ENCODE measurements at regions not wholly inside any gene's neighbourhood (a gene's known extent, or its start where the extent isn't known, plus 50 kb on each side); places are given as distances from the start of the nearest gene placed in this dataset.

DNA sequence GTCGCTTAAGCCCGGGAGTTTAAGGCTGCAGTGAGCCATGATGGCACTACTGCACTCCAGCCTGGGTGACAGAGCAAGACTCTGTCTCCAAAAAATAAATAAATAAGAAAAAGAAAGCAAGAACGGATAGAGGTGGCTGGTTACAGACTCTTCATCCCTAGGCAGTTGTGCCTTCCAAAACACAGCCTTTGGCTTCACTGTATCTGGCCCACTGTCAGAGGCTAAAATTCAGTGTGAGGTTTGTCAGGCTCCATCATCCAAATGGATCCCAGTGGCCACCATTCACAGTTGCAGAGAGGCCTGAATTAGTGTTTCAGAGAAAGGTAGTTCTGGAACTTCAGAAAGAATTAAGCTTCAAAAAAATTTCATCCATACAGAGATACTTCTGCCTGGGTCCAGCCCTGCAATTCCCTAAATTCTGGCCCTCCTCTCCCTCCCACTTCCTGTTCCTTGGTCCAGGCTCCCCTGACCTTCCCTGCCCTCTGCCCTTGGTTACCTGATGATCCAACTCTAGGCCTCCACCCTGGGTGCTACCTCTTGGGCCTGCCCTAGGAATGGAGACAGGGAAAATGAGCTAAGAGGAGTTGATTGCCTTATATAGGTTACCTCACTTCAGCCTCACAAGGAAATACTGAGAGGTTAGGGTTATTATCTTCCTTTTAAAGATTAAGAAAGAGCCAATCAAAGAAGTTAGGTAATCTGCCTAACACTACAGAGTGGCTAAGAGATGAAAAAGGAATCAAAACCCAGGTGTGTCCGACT lies 97.2 kb upstream of the SLC44A1 start:
- H3K9me3 Mint-ChIP-seq = no peaks in the 10 kb centered on the region
- H3K4me1 Mint-ChIP-seq (ENCODE audit: unreplicated experiment) = peaks cover 16% of the 10 kb centered on the region
- peaks cover 3% of the 10 kb centered on the region for H3K27me3 Mint-ChIP-seq
- H3K36me3 Mint-ChIP-seq = no peaks in the 10 kb centered on the region
- TF ChIP-seq, protein P1, sequence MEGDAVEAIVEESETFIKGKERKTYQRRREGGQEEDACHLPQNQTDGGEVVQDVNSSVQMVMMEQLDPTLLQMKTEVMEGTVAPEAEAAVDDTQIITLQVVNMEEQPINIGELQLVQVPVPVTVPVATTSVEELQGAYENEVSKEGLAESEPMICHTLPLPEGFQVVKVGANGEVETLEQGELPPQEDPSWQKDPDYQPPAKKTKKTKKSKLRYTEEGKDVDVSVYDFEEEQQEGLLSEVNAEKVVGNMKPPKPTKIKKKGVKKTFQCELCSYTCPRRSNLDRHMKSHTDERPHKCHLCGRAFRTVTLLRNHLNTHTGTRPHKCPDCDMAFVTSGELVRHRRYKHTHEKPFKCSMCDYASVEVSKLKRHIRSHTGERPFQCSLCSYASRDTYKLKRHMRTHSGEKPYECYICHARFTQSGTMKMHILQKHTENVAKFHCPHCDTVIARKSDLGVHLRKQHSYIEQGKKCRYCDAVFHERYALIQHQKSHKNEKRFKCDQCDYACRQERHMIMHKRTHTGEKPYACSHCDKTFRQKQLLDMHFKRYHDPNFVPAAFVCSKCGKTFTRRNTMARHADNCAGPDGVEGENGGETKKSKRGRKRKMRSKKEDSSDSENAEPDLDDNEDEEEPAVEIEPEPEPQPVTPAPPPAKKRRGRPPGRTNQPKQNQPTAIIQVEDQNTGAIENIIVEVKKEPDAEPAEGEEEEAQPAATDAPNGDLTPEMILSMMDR (conservative IDR thresholded peaks at IDR 0.05) = no peak
- no peak for DNase-seq (ENCODE audit: extremely low spot score, unreplicated experiment)
- H3K4me3 Mint-ChIP-seq = no peak overlapping the region
- no peak overlapping the region for H3K27ac Mint-ChIP-seq

DNA sequence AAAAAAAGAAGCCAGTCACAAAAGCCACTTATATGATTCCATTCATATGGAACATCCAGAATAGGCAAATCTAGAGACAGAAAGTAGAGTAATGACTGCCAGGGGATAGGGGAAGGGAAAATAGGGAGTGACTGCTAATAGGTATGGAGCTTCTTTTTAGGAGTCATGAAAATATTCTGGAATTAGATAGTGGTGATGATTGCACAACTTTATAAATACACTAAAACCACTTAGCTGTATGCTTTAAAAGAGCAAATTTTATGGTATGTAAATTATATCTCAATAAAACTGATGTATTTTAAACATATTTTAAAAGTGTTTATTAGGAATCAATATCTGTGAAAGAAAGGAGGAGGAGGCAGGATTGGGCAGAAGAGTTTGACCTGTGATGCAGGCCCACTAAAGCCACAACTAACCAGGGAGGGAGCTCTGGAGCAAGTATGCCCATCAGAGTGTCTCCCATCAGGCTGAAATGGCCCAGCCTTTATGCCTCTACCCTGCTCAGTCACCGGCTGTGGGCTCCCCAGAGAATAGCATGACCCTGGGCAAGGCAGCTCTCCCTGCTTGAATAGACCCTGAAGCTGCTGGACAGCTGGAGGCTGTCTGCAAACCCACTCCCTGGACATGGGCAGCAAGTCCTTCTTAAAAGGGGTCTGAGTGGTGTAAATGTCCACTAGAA lies 96.0 kb upstream of the SLC44A1 start:
- no peak overlapping the region for H3K4me3 Mint-ChIP-seq
- TF ChIP-seq, protein P1 (conservative IDR thresholded peaks at IDR 0.05) = no peak
- no peaks in the 10 kb centered on the region for H3K36me3 Mint-ChIP-seq
- DNase-seq (ENCODE audit: extremely low spot score, unreplicated experiment) = no peak
- H3K9me3 Mint-ChIP-seq = no peaks in the 10 kb centered on the region
- peaks cover 3% of the 10 kb centered on the region for H3K27me3 Mint-ChIP-seq
- peaks cover 15% of the 10 kb centered on the region for H3K4me1 Mint-ChIP-seq (ENCODE audit: unreplicated experiment)
- H3K27ac Mint-ChIP-seq = no peak overlapping the region

DNA sequence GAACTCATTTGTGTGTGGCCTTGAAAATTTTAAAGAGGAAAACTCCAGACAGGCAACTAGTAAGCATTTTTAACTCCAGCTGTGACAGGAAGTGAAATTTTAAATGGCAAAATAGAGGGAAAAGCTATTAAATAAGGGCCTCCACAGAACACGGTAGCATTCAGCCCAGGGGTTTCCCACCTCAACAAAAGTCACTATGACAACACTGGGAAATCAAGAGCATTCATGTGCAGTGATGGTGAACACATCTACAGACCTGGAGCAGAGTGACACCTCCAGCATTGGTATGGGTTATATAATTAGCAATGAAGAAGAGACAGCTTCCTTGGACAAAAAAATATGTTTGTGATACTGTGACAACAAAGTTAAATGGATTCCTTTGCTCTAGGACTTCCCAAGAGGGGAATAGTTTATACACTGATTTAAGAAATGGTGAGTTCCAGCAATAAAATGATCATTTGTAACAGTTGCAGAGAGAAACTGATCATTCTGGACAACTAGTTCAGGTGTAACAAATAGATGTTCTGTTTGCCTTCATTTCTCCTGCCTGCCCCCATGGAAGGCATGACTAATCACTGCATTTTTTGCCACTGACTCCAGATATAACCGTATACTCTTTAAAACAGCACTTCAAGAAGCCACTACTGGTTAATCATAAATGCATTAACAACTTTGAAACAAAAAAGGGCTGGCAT lies 93.3 kb upstream of the SLC44A1 start:
- no peaks in the 10 kb centered on the region for H3K27me3 Mint-ChIP-seq
- no peaks in the 10 kb centered on the region for H3K36me3 Mint-ChIP-seq
- no peaks in the 10 kb centered on the region for H3K9me3 Mint-ChIP-seq
- no peak for DNase-seq (ENCODE audit: extremely low spot score, unreplicated experiment)
- H3K4me3 Mint-ChIP-seq = no peak overlapping the region
- H3K4me1 Mint-ChIP-seq (ENCODE audit: unreplicated experiment) = peaks cover 12% of the 10 kb centered on the region
- TF ChIP-seq, protein P1 (conservative IDR thresholded peaks at IDR 0.05) = no peak
- H3K27ac Mint-ChIP-seq = no peak overlapping the region

DNA sequence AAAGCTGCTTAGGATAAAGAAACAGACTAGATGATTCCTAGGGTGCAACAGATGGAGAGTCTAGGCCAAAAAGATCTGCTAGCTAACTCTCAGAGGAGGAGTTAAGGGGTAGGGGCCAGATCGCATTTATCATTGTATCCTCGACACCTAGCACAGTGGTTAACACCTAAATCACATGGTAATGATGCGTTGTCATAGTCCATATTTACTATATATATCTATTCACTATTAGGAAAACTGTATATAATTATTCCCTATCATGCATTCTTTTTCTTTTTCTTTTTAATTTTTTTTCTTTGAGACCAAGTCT lies 92.8 kb upstream of the SLC44A1 start:
- DNase-seq (ENCODE audit: extremely low spot score, unreplicated experiment) = no peak
- Mint-ChIP-seq H3K27ac (no peak overlapping the region), H3K9me3 (no peaks in the 10 kb centered on the region), H3K4me1 (ENCODE audit: unreplicated experiment) (peaks cover 12% of the 10 kb centered on the region), H3K27me3 (no peaks in the 10 kb centered on the region), H3K36me3 (no peaks in the 10 kb centered on the region), H3K4me3 (no peak overlapping the region)
- TF ChIP-seq, protein P1 (conservative IDR thresholded peaks at IDR 0.05) = no peak

DNA sequence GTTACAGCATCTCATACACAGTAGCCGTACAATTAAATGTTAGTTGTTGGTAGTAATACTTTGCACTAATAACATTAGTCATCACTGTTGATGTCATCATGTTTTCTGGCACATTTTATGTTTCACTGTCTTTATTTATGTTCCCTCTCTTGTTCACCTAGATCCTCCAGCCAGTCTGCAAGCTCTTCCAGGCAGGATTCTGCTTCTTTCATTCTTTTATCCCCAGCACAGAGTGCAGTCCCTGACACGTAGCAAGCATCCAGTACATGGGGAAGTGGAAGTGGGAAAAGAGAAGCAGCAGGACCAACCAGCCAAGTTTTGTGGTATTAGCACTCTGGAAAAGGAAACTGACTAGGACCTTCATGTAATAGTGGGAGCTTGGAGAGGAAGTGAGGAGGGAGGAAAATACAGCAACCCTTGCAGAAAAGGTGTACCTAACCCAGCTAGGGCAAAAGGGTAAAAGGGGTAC lies 89.7 kb upstream of the SLC44A1 start:
- Mint-ChIP-seq H3K36me3 (no peaks in the 10 kb centered on the region), H3K27ac (no peak overlapping the region), H3K4me3 (no peak overlapping the region), H3K27me3 (no peaks in the 10 kb centered on the region), H3K4me1 (ENCODE audit: unreplicated experiment) (peaks cover 18% of the 10 kb centered on the region), H3K9me3 (no peaks in the 10 kb centered on the region)
- no peak for DNase-seq (ENCODE audit: extremely low spot score, unreplicated experiment)
- TF ChIP-seq, protein P1 (conservative IDR thresholded peaks at IDR 0.05) = no peak
